ENCODE measurements at regions not wholly inside any gene's neighbourhood (a gene's known extent, or its start where the extent isn't known, plus 50 kb on each side); places are given as distances from the start of the nearest gene placed in this dataset.

DNA sequence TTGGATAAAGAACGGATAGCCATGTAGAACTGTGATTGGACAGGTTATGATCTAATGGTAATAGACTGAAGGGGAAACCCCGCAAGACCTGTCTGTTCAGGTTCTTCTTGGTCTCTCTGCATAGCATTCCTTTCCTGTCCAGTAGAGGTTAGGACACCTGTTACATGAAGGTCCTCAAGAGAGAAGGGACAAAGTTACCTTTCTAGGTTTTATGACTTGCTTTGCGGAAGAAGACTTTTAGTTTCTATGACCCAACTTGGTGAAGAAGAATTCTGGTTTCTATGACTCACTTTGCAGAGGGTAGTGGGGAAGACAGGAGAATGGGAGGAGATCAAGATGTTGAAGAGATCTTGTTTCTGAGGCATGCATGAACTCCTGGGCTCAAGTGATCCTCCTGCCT lies 97.9 kb upstream of the C3orf80 start:
- no peak for TF ChIP-seq CTCF (IDR thresholded peaks at IDR 0.05; ENCODE audit: low read depth, low read length)
- no peak for TF ChIP-seq POLR2A (IDR thresholded peaks at IDR 0.05; ENCODE audit: extremely low read depth, insufficient read length)
- TF ChIP-seq, protein P1, sequence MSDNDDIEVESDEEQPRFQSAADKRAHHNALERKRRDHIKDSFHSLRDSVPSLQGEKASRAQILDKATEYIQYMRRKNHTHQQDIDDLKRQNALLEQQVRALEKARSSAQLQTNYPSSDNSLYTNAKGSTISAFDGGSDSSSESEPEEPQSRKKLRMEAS (IDR thresholded peaks at IDR 0.05; ENCODE audit: low read depth, low read length) = no peak
